ENCODE measurements at regions not wholly inside any gene's neighbourhood (a gene's known extent, or its start where the extent isn't known, plus 50 kb on each side); places are given as distances from the start of the nearest gene placed in this dataset.

- Mint-ChIP-seq H3K9me3 (no peaks in the 10 kb centered on the region), H3K27me3 (ENCODE audit: low read depth) (no peaks in the 10 kb centered on the region), H3K4me1 (no peaks in the 10 kb centered on the region), H3K36me3 (ENCODE audit: low read depth) (no peaks in the 10 kb centered on the region), H3K4me3 (no peak overlapping the region), H3K27ac (no peak overlapping the region)
- TF ChIP-seq CTCF (IDR thresholded peaks at IDR 0.05; ENCODE audit: unreplicated experiment in 3 of 3), result no peak
Measured at GRCh38 chr6:49082611-49083010, 380.4 kb downstream of the MMUT start.

GRCh38 chr6:49072885-49073620 is 390.0 kb downstream of the MMUT start:
- Mint-ChIP-seq H3K4me3 (no peak overlapping the region), H3K27ac (no peak overlapping the region), H3K9me3 (peaks cover 8% of the 10 kb centered on the region), H3K4me1 (no peaks in the 10 kb centered on the region), H3K36me3 (ENCODE audit: low read depth) (no peaks in the 10 kb centered on the region), H3K27me3 (ENCODE audit: low read depth) (no peaks in the 10 kb centered on the region)
- TF ChIP-seq CTCF (IDR thresholded peaks at IDR 0.05; ENCODE audit: unreplicated experiment in 3 of 3), result no peak

GRCh38 chr6:49072146-49072545 is 390.9 kb downstream of the MMUT start:
- Mint-ChIP-seq H3K4me1 (no peaks in the 10 kb centered on the region), H3K27ac (no peak overlapping the region), H3K4me3 (no peak overlapping the region), H3K9me3 (peaks cover 8% of the 10 kb centered on the region), H3K27me3 (ENCODE audit: low read depth) (no peaks in the 10 kb centered on the region), H3K36me3 (ENCODE audit: low read depth) (no peaks in the 10 kb centered on the region)
- no peak for TF ChIP-seq CTCF (IDR thresholded peaks at IDR 0.05; ENCODE audit: unreplicated experiment in 3 of 3)

- Mint-ChIP-seq H3K4me1 (no peaks in the 10 kb centered on the region), H3K27me3 (ENCODE audit: low read depth) (no peaks in the 10 kb centered on the region), H3K9me3 (peaks cover 11% of the 10 kb centered on the region), H3K4me3 (no peak overlapping the region), H3K36me3 (ENCODE audit: low read depth) (no peaks in the 10 kb centered on the region), H3K27ac (no peak overlapping the region)
- no peak for TF ChIP-seq CTCF (IDR thresholded peaks at IDR 0.05; ENCODE audit: unreplicated experiment in 3 of 3)
Measured at GRCh38 chr6:49070411-49070810, 392.6 kb downstream of the MMUT start.

GRCh38 chr6:49054311-49054710 is 408.7 kb downstream of the MMUT start:
- no peaks in the 10 kb centered on the region for H3K36me3 Mint-ChIP-seq (ENCODE audit: low read depth)
- TF ChIP-seq CTCF (IDR thresholded peaks at IDR 0.05; ENCODE audit: unreplicated experiment in 3 of 3), result no peak
- no peak overlapping the region for H3K27ac Mint-ChIP-seq
- H3K4me3 Mint-ChIP-seq, result no peak overlapping the region
- no peaks in the 10 kb centered on the region for H3K9me3 Mint-ChIP-seq
- no peaks in the 10 kb centered on the region for H3K27me3 Mint-ChIP-seq (ENCODE audit: low read depth)
- no peaks in the 10 kb centered on the region for H3K4me1 Mint-ChIP-seq

GRCh38 chr6:49052901-49053300 is 410.2 kb downstream of the MMUT start:
- no peak overlapping the region for H3K27ac Mint-ChIP-seq
- H3K36me3 Mint-ChIP-seq (ENCODE audit: low read depth), result no peaks in the 10 kb centered on the region
- H3K4me3 Mint-ChIP-seq, result no peak overlapping the region
- H3K4me1 Mint-ChIP-seq, result no peaks in the 10 kb centered on the region
- TF ChIP-seq CTCF (IDR thresholded peaks at IDR 0.05; ENCODE audit: unreplicated experiment in 3 of 3), result no peak
- no peaks in the 10 kb centered on the region for H3K9me3 Mint-ChIP-seq
- H3K27me3 Mint-ChIP-seq (ENCODE audit: low read depth), result no peaks in the 10 kb centered on the region

Measured in nephron (organoid).